MM.1S (cell line): ENCODE measurements at regions not wholly inside any gene's neighbourhood (a gene's known extent, or its start where the extent isn't known, plus 50 kb on each side); places are given as distances from the start of the nearest gene placed in this dataset.
"Not testable (repeated sequence)": the region's sequence is repeated elsewhere in the genome, so short reads cannot be mapped to it uniquely, and the experiment has no call there.

ENCODE experiments used
- DNase-seq: peaks from one replicate; pipeline ENCODE4 v3.0.0-alpha.2; 2015
- H2AFZ ChIP-seq: fragments of 300-600 bp; sonication (generic); 2 replicates; pipeline ENCODE4 v1.6.0; 2016; ENCODE audit warnings: antibody characterized with exemption, low read length
- H3F3A ChIP-seq: fragments of 300-600 bp; sonication (generic); 2 replicates; pipeline ENCODE4 v1.6.1; 2016; ENCODE audit warnings: mild to moderate bottlenecking, antibody characterized with exemption, low read length, moderate library complexity, mixed read lengths; ENCODE audit not compliant: insufficient read depth
- H3K27ac ChIP-seq: fragments of 300-600 bp; sonication (generic); 2 replicates; pipeline ENCODE4 v1.5.1; 2016; ENCODE audit warnings: mild to moderate bottlenecking, low read length
- H3K27me3 ChIP-seq: fragments of 300-600 bp; sonication (generic); replicated peaks from 2 replicates; pipeline ENCODE4 v1.6.0; 2016; ENCODE audit warnings: low read length; ENCODE audit not compliant: insufficient read depth
- H3K36me3 ChIP-seq: fragments of 300-600 bp; sonication (generic); replicated peaks from 2 replicates; pipeline ENCODE4 v1.6.1; 2016; ENCODE audit warnings: mild to moderate bottlenecking, low read length, mixed read lengths; ENCODE audit not compliant: insufficient read depth
- H3K4me1 ChIP-seq: fragments of 300-600 bp; sonication (generic); 2 replicates; pipeline ENCODE4 v1.6.1; 2016; ENCODE audit warnings: low read length, mixed read lengths
- H3K4me2 ChIP-seq: fragments of 300-600 bp; sonication (generic); 2 replicates; pipeline ENCODE4 v1.6.0; 2016; ENCODE audit warnings: low read depth, low read length
- H3K4me3 ChIP-seq: fragments of 300-600 bp; sonication (generic); 2 replicates; pipeline ENCODE4 v1.5.1; 2016; ENCODE audit warnings: low read length, mixed read lengths
- H3K79me2 ChIP-seq: fragments of 300-600 bp; sonication (generic); 2 replicates; pipeline ENCODE4 v1.6.1; 2016; ENCODE audit warnings: mixed run types, low read length, mixed read lengths
- H3K9ac ChIP-seq: fragments of 300-600 bp; sonication (generic); 2 replicates; pipeline ENCODE4 v1.6.1; 2016; ENCODE audit warnings: low read length, mixed read lengths
- H3K9me2 ChIP-seq: fragments of 300-600 bp; sonication (generic); replicated peaks from 2 replicates; pipeline ENCODE4 v1.6.1; 2016; ENCODE audit warnings: mild to moderate bottlenecking, low read length, mixed read lengths; ENCODE audit not compliant: insufficient read depth
- H3K9me3 ChIP-seq: fragments of 300-600 bp; sonication (generic); replicated peaks from 2 replicates; pipeline ENCODE4 v1.6.1; 2016; ENCODE audit warnings: mild to moderate bottlenecking, low read length, mixed read lengths; ENCODE audit not compliant: insufficient read depth
- H4K20me1 ChIP-seq: fragments of 300-600 bp; sonication (generic); 2 replicates; pipeline ENCODE4 v1.6.1; 2016; ENCODE audit warnings: mild to moderate bottlenecking, low read length, moderate library complexity, mixed read lengths; ENCODE audit not compliant: insufficient read depth
- EZH2 ChIP-seq: fragments of 300-600 bp; sonication (generic); optimal IDR thresholded peaks from 2 replicates; pipeline ENCODE3; 2017; ENCODE audit warnings: low read depth, mild to moderate bottlenecking, antibody characterized with exemption, low read length, mixed read lengths
- EZH2phosphoT487 ChIP-seq: fragments of 300-600 bp; sonication (generic); IDR thresholded peaks from 2 replicates; pipeline ENCODE4 v1.6.1; 2018; ENCODE audit warnings: antibody characterized with exemption, low read length
- TF ChIP-seq, protein P1 (sequence below): fragments of 300-600 bp; sonication (generic); IDR thresholded peaks from 2 replicates; pipeline ENCODE4 v1.5.1; 2016; ENCODE audit warnings: antibody characterized with exemption, low read length, mixed read lengths

DNA sequence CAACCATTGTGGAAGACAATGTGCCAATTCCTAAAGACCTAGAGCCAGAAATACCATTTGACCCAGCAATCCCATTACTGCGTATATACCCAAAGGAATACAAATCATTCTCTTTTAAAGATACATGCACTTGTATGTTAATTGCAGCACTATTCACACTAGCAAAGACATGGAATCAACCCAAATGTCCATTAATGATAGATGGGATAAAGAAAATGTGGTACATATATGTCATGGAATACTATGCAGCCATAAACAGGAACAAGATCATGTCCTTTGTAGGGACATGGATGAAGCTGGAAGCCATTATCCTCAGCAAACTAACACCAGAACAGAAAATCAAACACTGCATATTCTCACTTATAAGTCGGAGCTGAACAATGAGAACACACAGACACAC lies 472.5 kb upstream of the SOX9 start:
- H3K4me2 ChIP-seq, H4K20me1 ChIP-seq, H2AFZ ChIP-seq, H3F3A ChIP-seq, H3K27me3 ChIP-seq, H3K79me2 ChIP-seq, H3K9ac ChIP-seq, H3K27ac ChIP-seq, H3K9me2 ChIP-seq, H3K4me3 ChIP-seq, H3K9me3 ChIP-seq, H3K36me3 ChIP-seq, H3K4me1 ChIP-seq, DNase-seq: not testable (repeated sequence)

GRCh38 chr17:71649941-71650350 lies 470.9 kb upstream of the SOX9 start:
- no peaks in the 10 kb centered on the region for H4K20me1 ChIP-seq
- TF ChIP-seq EZH2phosphoT487 (no peak), EZH2 (no peak)
- TF ChIP-seq, protein P1, sequence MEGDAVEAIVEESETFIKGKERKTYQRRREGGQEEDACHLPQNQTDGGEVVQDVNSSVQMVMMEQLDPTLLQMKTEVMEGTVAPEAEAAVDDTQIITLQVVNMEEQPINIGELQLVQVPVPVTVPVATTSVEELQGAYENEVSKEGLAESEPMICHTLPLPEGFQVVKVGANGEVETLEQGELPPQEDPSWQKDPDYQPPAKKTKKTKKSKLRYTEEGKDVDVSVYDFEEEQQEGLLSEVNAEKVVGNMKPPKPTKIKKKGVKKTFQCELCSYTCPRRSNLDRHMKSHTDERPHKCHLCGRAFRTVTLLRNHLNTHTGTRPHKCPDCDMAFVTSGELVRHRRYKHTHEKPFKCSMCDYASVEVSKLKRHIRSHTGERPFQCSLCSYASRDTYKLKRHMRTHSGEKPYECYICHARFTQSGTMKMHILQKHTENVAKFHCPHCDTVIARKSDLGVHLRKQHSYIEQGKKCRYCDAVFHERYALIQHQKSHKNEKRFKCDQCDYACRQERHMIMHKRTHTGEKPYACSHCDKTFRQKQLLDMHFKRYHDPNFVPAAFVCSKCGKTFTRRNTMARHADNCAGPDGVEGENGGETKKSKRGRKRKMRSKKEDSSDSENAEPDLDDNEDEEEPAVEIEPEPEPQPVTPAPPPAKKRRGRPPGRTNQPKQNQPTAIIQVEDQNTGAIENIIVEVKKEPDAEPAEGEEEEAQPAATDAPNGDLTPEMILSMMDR, result no peak
- no peak overlapping the region for H2AFZ ChIP-seq
- no peaks in the 10 kb centered on the region for H3K79me2 ChIP-seq
- no peaks in the 10 kb centered on the region for H3K9me3 ChIP-seq
- no peak overlapping the region for H3K4me2 ChIP-seq
- no peaks in the 10 kb centered on the region for H3F3A ChIP-seq
- H3K9me2 ChIP-seq, result no peaks in the 10 kb centered on the region
- H3K27ac ChIP-seq, result no peak overlapping the region
- H3K9ac ChIP-seq, result no peak overlapping the region
- H3K36me3 ChIP-seq, result no peaks in the 10 kb centered on the region
- DNase-seq, result no peak
- no peaks in the 10 kb centered on the region for H3K4me1 ChIP-seq
- no peak overlapping the region for H3K4me3 ChIP-seq
- no peaks in the 10 kb centered on the region for H3K27me3 ChIP-seq

GRCh38 chr17:71655542-71655941 lies 465.3 kb upstream of the SOX9 start:
- TF ChIP-seq EZH2 (no peak), EZH2phosphoT487 (no peak)
- TF ChIP-seq, protein P1, result no peak
- no peak overlapping the region for H3K4me2 ChIP-seq
- H3K27ac ChIP-seq, result no peak overlapping the region
- H3K4me3 ChIP-seq, result no peak overlapping the region
- H3K79me2 ChIP-seq, result no peaks in the 10 kb centered on the region
- no peaks in the 10 kb centered on the region for H3K36me3 ChIP-seq
- H3K9me3 ChIP-seq, result no peaks in the 10 kb centered on the region
- no peaks in the 10 kb centered on the region for H3F3A ChIP-seq
- no peak overlapping the region for H3K9ac ChIP-seq
- H3K27me3 ChIP-seq, result no peaks in the 10 kb centered on the region
- DNase-seq, result no peak
- no peaks in the 10 kb centered on the region for H3K9me2 ChIP-seq
- H2AFZ ChIP-seq, result no peak overlapping the region
- no peaks in the 10 kb centered on the region for H3K4me1 ChIP-seq
- no peaks in the 10 kb centered on the region for H4K20me1 ChIP-seq

DNA sequence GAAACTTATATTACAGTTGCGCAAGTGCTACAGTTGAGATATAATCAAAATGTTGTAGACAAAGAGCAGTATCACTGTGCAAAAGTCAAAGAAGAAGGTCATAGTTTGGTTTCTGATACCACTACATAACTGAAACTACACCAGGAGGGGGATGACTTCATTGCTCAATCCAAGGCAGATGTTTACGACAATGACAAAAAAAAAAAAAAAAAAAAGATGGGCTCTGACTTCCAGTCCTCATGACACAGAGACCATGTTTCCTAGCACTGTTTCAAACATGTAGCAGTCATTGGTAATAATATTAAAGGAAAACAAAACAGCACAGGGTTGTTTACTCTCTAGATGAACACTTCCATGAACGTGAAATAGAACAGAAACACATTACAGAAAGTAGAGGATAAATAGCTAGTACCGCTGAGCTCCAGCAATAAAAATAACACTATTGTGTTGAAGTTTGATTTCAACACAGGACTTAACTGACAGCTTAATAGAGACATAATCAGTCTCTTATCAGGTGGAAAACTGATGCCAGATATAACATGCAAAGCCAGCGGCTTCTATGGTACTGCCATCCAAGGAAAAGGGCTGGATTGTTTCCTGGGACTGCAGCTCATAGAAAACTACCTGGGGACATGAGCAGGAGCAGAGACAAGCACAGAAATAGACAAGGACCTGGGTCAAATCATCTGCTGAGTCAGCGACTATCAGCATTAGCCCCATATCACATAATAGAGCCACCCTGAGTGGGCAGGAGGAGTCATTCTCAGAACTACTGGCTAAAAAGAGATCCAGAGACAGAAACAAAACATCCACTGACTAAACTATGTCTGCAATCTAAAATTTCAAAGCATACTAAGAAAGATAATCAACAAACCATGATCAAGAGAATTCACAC lies 463.6 kb upstream of the SOX9 start:
- Histone ChIP-seq H2AFZ (no peak overlapping the region), H3K79me2 (no peaks in the 10 kb centered on the region), H3K9ac (no peak overlapping the region), H3K36me3 (no peaks in the 10 kb centered on the region), H3K4me3 (no peak overlapping the region), H3F3A (no peaks in the 10 kb centered on the region), H3K4me2 (no peak overlapping the region), H3K27me3 (no peaks in the 10 kb centered on the region), H4K20me1 (no peaks in the 10 kb centered on the region), H3K9me3 (no peaks in the 10 kb centered on the region), H3K27ac (no peak overlapping the region), H3K9me2 (no peaks in the 10 kb centered on the region), H3K4me1 (no peaks in the 10 kb centered on the region)
- no peak for DNase-seq
- TF ChIP-seq EZH2 (no peak), EZH2phosphoT487 (no peak)
- TF ChIP-seq, protein P1, result no peak
